LNCaP clone FGC (cell line): ENCODE measurements at regions not wholly inside any gene's neighbourhood (a gene's known extent, or its start where the extent isn't known, plus 50 kb on each side); places are given as distances from the start of the nearest gene placed in this dataset.
"Not testable (repeated sequence)": the region's sequence is repeated elsewhere in the genome, so short reads cannot be mapped to it uniquely, and the experiment has no call there.

Source experiments
- DNase-seq: peaks from one replicate; pipeline ENCODE4 v3.0.0-alpha.2; 2011; ENCODE audit warnings: low read depth
- H3K4me3 ChIP-seq: 2 replicates; pipeline ENCODE4 v1.5.1; 2011; ENCODE audit warnings: mild to moderate bottlenecking, low read depth, low read length, control low read depth
- CTCF ChIP-seq: IDR thresholded peaks from 2 replicates; pipeline ENCODE4 v1.5.1; 2012; ENCODE audit warnings: mild to moderate bottlenecking; ENCODE audit not compliant: control insufficient read depth, insufficient read depth; ENCODE audit errors: extremely low read depth

- TF ChIP-seq CTCF: no peak
- H3K4me3 ChIP-seq: no peak overlapping the region
- DNase-seq: no peak
These were observed 94.1 kb upstream of the KLF6 start for GRCh38 chr10:3879073-3879472.

GRCh38 chr10:3877211-3878000 is 92.4 kb upstream of the KLF6 start:
- TF ChIP-seq CTCF: no peak

GRCh38 chr10:3876350-3876962 is 91.4 kb upstream of the KLF6 start:
- TF ChIP-seq CTCF: no peak
- H3K4me3 ChIP-seq: no peak overlapping the region
- DNase-seq: no peak

More at GRCh38 chr10:3877211-3878000, 92.4 kb upstream of the KLF6 start:
- no peak overlapping the region for H3K4me3 ChIP-seq
- DNase-seq: no peak

- DNase-seq: no peak
- no peak overlapping the region for H3K4me3 ChIP-seq
- TF ChIP-seq CTCF: no peak
These were observed 90.8 kb upstream of the KLF6 start for GRCh38 chr10:3875842-3876235.

GRCh38 chr10:3874990-3875841 is 90.2 kb upstream of the KLF6 start:
- TF ChIP-seq CTCF: no peak
- no peak for DNase-seq
- H3K4me3 ChIP-seq: no peak overlapping the region

- H3K4me3 ChIP-seq, DNase-seq: not testable (repeated sequence)
These were observed 89.6 kb upstream of the KLF6 start for GRCh38 chr10:3874610-3874989.
